ENCODE measurements at regions not wholly inside any gene's neighbourhood (a gene's known extent, or its start where the extent isn't known, plus 50 kb on each side); places are given as distances from the start of the nearest gene placed in this dataset.

DNA sequence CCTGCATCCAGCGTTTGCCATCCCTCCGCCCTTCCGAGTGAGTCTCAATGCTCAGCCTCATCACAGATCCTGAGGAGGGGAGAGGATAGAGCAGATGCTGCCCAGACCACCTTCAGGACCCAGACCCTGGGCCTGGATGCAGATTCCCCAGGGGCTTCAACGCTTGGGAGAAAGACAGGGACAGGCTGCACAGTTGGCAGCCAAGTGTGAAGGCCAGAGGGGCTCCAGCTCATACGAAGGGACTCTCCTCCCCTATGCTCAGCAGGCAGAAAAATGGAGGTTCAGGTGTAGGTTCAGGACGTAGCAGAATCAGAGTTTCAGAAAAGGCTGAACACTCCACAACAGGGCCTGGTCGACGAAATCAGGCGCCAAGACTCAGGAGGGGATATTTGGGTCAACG, 378.5 kb upstream of the IRX1 start:
- DNase-seq (ENCODE audit: low spot score in 2 of 2), result no peak
- H3K36me3 ChIP-seq, result no peaks in the 10 kb centered on the region
- 77% methylated on average over 10 of the region's 10 CpGs for WGBS, 2 donors

DNA sequence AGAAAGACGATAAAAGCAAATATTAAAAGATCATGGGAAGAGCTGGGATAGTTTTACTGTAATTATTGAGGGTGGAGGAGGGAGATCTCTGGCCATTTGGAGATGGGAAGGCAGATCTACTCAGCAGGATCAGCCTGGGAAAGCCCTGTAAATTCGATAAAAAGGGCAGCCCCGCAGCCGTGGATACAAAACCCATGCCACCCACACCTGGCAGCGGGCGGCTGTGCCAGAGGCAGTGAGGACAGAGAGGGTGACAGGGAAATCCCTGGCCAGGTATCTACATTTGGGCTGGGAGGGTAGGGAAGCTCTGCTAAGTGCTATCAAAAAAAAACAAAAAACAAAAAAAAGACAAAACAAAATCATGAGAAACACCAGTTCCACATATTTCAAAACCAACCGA, 379.2 kb upstream of the IRX1 start:
- Histone ChIP-seq H3K9me3 (no peaks in the 10 kb centered on the region), H3K27me3 (no peaks in the 10 kb centered on the region), H3K4me1 (no peaks in the 10 kb centered on the region), H3K27ac (no peak overlapping the region), H3K4me3 (no peak overlapping the region), H3K36me3 (no peaks in the 10 kb centered on the region)
- WGBS, 2 donors, result 81 to 86% methylated on average over 7 of the region's 7 CpGs
- TF ChIP-seq, protein P1, sequence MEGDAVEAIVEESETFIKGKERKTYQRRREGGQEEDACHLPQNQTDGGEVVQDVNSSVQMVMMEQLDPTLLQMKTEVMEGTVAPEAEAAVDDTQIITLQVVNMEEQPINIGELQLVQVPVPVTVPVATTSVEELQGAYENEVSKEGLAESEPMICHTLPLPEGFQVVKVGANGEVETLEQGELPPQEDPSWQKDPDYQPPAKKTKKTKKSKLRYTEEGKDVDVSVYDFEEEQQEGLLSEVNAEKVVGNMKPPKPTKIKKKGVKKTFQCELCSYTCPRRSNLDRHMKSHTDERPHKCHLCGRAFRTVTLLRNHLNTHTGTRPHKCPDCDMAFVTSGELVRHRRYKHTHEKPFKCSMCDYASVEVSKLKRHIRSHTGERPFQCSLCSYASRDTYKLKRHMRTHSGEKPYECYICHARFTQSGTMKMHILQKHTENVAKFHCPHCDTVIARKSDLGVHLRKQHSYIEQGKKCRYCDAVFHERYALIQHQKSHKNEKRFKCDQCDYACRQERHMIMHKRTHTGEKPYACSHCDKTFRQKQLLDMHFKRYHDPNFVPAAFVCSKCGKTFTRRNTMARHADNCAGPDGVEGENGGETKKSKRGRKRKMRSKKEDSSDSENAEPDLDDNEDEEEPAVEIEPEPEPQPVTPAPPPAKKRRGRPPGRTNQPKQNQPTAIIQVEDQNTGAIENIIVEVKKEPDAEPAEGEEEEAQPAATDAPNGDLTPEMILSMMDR (IDR thresholded peaks at IDR 0.05), result no peak
- TF ChIP-seq POLR2A (IDR thresholded peaks at IDR 0.05) (no peak), EP300 (IDR thresholded peaks at IDR 0.05) (no peak)
- DNase-seq (ENCODE audit: low spot score in 2 of 2), result no peak

More for the DNA sequence above, 378.5 kb upstream of the IRX1 start:
- Histone ChIP-seq H3K4me1 (no peaks in the 10 kb centered on the region), H3K27me3 (no peaks in the 10 kb centered on the region), H3K27ac (no peak overlapping the region), H3K4me3 (no peak overlapping the region), H3K9me3 (no peaks in the 10 kb centered on the region)
- TF ChIP-seq EP300 (IDR thresholded peaks at IDR 0.05), result no peak
- TF ChIP-seq, protein P1 (IDR thresholded peaks at IDR 0.05), result no peak
- no peak for TF ChIP-seq POLR2A (IDR thresholded peaks at IDR 0.05)

DNA sequence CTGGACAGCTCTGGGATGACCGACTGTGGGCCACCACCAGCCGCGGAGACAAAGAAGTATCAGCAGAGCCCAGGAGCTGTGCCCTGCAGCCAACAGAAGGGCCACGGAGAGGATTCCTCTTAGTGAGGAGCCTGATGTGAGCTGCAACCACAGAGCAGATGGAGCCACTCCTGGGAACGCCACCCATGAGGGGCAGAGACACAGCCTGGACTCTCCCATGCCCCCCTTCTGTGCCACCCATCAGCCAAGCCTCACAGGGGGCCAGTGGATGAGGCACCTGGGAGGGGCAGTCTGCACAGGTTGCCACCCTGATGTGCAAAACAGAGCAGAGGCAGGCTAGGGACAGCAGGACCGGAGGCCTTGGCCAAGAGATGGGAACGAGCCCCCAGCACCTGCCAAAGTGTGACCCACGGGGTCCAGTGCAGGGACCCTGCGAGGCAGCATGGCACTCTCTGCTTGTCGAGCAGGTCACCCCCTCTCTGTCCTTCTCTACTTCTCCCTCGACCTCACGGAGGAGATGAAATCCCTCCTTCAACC, 380.7 kb upstream of the IRX1 start:
- no peaks in the 10 kb centered on the region for H3K36me3 ChIP-seq
- H3K27me3 ChIP-seq, result no peaks in the 10 kb centered on the region
- WGBS, 2 donors, result 87 to 92% methylated on average over 11 to 12 of the region's 12 CpGs
- no peaks in the 10 kb centered on the region for H3K9me3 ChIP-seq
- H3K27ac ChIP-seq, result no peak overlapping the region
- no peaks in the 10 kb centered on the region for H3K4me1 ChIP-seq
- no peak for TF ChIP-seq POLR2A (IDR thresholded peaks at IDR 0.05)
- TF ChIP-seq, protein P1 (IDR thresholded peaks at IDR 0.05), result no peak
- no peak for TF ChIP-seq EP300 (IDR thresholded peaks at IDR 0.05)
- no peak overlapping the region for H3K4me3 ChIP-seq
- DNase-seq (ENCODE audit: low spot score in 2 of 2), result no peak

DNA sequence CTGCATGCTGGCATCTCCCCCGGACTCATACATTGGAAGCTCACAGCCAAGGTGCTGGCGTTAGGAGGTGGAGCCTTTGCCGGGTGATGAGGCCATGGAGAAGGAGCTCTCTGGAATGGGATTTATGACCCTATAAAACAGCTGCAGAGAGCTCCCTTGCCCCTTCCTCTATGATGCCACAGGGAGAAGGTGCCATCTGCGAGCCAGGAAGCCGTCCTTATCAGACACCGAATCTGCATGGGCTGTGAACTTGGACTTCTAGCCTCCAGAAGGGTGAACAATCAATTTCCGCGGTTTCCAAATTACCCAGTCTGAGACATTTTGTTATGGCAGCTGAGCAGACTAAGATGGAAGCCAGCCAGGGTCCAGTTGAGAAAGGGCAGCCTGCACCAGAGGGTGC, 381.2 kb upstream of the IRX1 start:
- Histone ChIP-seq H3K36me3 (no peaks in the 10 kb centered on the region), H3K4me3 (no peak overlapping the region), H3K27ac (no peak overlapping the region), H3K4me1 (no peaks in the 10 kb centered on the region), H3K27me3 (no peaks in the 10 kb centered on the region), H3K9me3 (no peaks in the 10 kb centered on the region)
- TF ChIP-seq POLR2A (IDR thresholded peaks at IDR 0.05), result no peak
- TF ChIP-seq, protein P1 (IDR thresholded peaks at IDR 0.05), result no peak
- TF ChIP-seq EP300 (IDR thresholded peaks at IDR 0.05), result no peak
- 61 to 77% methylated on average over 8 of the region's 8 CpGs for WGBS, 2 donors
- DNase-seq (ENCODE audit: low spot score in 2 of 2), result no peak

DNA sequence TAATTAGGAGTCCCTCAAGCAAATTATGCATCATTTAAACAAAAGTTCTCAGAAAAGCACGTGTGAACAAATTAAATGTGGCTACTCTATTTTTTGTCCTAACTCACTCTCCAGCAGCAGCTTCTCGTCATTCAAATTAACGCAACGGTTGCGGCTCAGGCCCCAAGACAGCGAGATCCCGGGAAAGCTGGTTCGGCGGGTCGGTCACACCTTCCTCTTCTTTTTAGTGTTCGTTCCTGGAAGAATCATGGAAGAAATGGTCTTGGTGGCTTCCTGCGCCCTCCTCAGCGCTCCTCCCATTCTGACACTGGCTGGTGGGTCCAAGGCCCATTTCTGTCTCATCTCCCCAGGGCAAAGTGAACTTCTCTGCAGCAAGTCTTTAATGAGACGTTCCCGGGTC, 382.8 kb upstream of the IRX1 start:
- no peaks in the 10 kb centered on the region for H3K9me3 ChIP-seq
- H3K27me3 ChIP-seq, result no peaks in the 10 kb centered on the region
- DNase-seq (ENCODE audit: low spot score in 2 of 2), result no peak
- no peak overlapping the region for H3K4me3 ChIP-seq
- H3K27ac ChIP-seq, result no peak overlapping the region
- WGBS, 2 donors, result 86 to 88% methylated on average over 15 of the region's 15 CpGs
- H3K36me3 ChIP-seq, result no peaks in the 10 kb centered on the region
- no peak for TF ChIP-seq POLR2A (IDR thresholded peaks at IDR 0.05)
- TF ChIP-seq EP300 (IDR thresholded peaks at IDR 0.05), result no peak
- TF ChIP-seq, protein P1 (IDR thresholded peaks at IDR 0.05), result no peak
- no peaks in the 10 kb centered on the region for H3K4me1 ChIP-seq

Measured in tibial nerve (tissue), 4 donors.